ENCODE measurements at regions not wholly inside any gene's neighbourhood (a gene's known extent, or its start where the extent isn't known, plus 50 kb on each side); places are given as distances from the start of the nearest gene placed in this dataset.

- no peak overlapping the region for H3K4me2 ChIP-seq
- Mint-ChIP-seq H3K27me3 (ENCODE audit: insufficient read depth, low read depth, poor library complexity) (peaks cover 5% of the 10 kb centered on the region), H3K4me1 (no peaks in the 10 kb centered on the region), H3K36me3 (ENCODE audit: low read depth) (peaks cover 20% of the 10 kb centered on the region), H3K27ac (no peak overlapping the region), H3K4me3 (no peak overlapping the region), H3K9me3 (peaks cover 33% of the 10 kb centered on the region)
- no peaks in the 10 kb centered on the region for H3F3A ChIP-seq (replicated peaks; ENCODE audit: low read depth)
- TF ChIP-seq ZNF462 (CRISPR knock-in tag; IDR thresholded peaks at IDR 0.05) (no peak), EZH2phosphoT487 (IDR thresholded peaks at IDR 0.05; ENCODE audit: unreplicated experiment) (no peak), POLR2AphosphoS5 (IDR thresholded peaks at IDR 0.05; ENCODE audit: low read depth) (no peak), CTCF (conservative IDR thresholded peaks at IDR 0.05; ENCODE audit: low read depth in 2 of 2) (no peak), JUNB (IDR thresholded peaks at IDR 0.05; ENCODE audit: unreplicated experiment) (no peak), ZNF331 (CRISPR knock-in tag; IDR thresholded peaks at IDR 0.05; ENCODE audit: low read depth) (no peak), ETS1 (IDR thresholded peaks at IDR 0.05) (no peak), REST (IDR thresholded peaks at IDR 0.05; ENCODE audit: unreplicated experiment) (no peak), NANOG (IDR thresholded peaks at IDR 0.05; ENCODE audit: borderline replicate concordance) (no peak), STAT1 (IDR thresholded peaks at IDR 0.05; ENCODE audit: unreplicated experiment) (no peak), CREB1 (CRISPR knock-in tag; IDR thresholded peaks at IDR 0.05; ENCODE audit: low read depth) (no peak), EZH2 (IDR thresholded peaks at IDR 0.05; ENCODE audit: low read depth, unreplicated experiment) (no peak), ZNF114 (CRISPR knock-in tag; IDR thresholded peaks at IDR 0.05) (no peak)
- no peaks in the 10 kb centered on the region for H4K20me1 ChIP-seq (replicated peaks; ENCODE audit: insufficient read depth)
- no peak overlapping the region for H2AFZ ChIP-seq
- ATAC-seq (no peak), DNase-seq (ENCODE audit: low spot score) (no peak)
- 0 out of 2 replicates have a peak, but pooled peaks cover 4% of the 10 kb centered on the region for H3K36me3 ChIP-seq (ENCODE audit: insufficient read depth)
- no peaks in the 10 kb centered on the region for H3K4me1 ChIP-seq (ENCODE audit: insufficient read depth)
- H3K4me3 ChIP-seq: no peak overlapping the region
- H3K79me2 ChIP-seq (replicated peaks; ENCODE audit: insufficient read depth): no peaks in the 10 kb centered on the region
- no peaks in the 10 kb centered on the region for H3K9me2 ChIP-seq (ENCODE audit: insufficient read depth)
- H3K27ac ChIP-seq (ENCODE audit: low read depth): no peak overlapping the region
- no peaks in the 10 kb centered on the region for H3K27me3 ChIP-seq (ENCODE audit: insufficient read depth)
Observed at GRCh38 chr4:186451982-186452381, 103.4 kb downstream of the MTNR1A start.

Measured in GM23338 (cell line).